HG03575 (cell line): ENCODE measurements at regions not wholly inside any gene's neighbourhood (a gene's known extent, or its start where the extent isn't known, plus 50 kb on each side); places are given as distances from the start of the nearest gene placed in this dataset.
"Not testable (repeated sequence)": the region's sequence is repeated elsewhere in the genome, so short reads cannot be mapped to it uniquely, and the experiment has no call there.

Experiments
- ATAC-seq: cut with Tn5 transposase; IDR thresholded peaks from one replicate; pipeline ENCODE4 v1.9.1; 2021; ENCODE audit not compliant: unreplicated experiment, insufficient number of reproducible peaks, low FRiP score; ENCODE audit errors: extremely low read depth

- ATAC-seq = no peak
Measured at GRCh38 chr1:232182236-232182635, 447.7 kb downstream of the SIPA1L2 start.

- no peak for ATAC-seq
Measured at GRCh38 chr1:232180779-232181136, 449.2 kb downstream of the SIPA1L2 start.

GRCh38 chr1:232179896-232180778, 449.8 kb downstream of the SIPA1L2 start:
- ATAC-seq = no peak

GRCh38 chr1:232178191-232178590, 451.7 kb downstream of the SIPA1L2 start:
- no peak for ATAC-seq

- ATAC-seq = no peak
Measured at GRCh38 chr1:232177438-232177837, 452.5 kb downstream of the SIPA1L2 start.

- no peak for ATAC-seq
Measured at GRCh38 chr1:232176222-232176621, 453.7 kb downstream of the SIPA1L2 start.

- ATAC-seq = no peak
Measured at GRCh38 chr1:232174306-232174705, 455.6 kb downstream of the SIPA1L2 start.

- ATAC-seq = no peak
Measured at GRCh38 chr1:232172563-232172962, 457.4 kb downstream of the SIPA1L2 start.

GRCh38 chr1:232170909-232171308, 459.0 kb downstream of the SIPA1L2 start:
- no peak for ATAC-seq

- ATAC-seq = no peak
Measured at GRCh38 chr1:232169436-232169835, 460.5 kb downstream of the SIPA1L2 start.

GRCh38 chr1:232168508-232168907, 461.4 kb downstream of the SIPA1L2 start:
- ATAC-seq = no peak

- no peak for ATAC-seq
Measured at GRCh38 chr1:232166942-232167341, 463.0 kb downstream of the SIPA1L2 start.

GRCh38 chr1:232164078-232164963, 465.6 kb downstream of the SIPA1L2 start:
- no peak for ATAC-seq

- ATAC-seq = no peak
Measured at GRCh38 chr1:232163533-232163932, 466.4 kb downstream of the SIPA1L2 start.

GRCh38 chr1:232162001-232162400, 467.9 kb downstream of the SIPA1L2 start:
- ATAC-seq = no peak

- ATAC-seq = not testable (repeated sequence)
Measured at GRCh38 chr1:232158558-232158957, 471.4 kb downstream of the SIPA1L2 start.

- not testable (repeated sequence) for ATAC-seq
Measured at GRCh38 chr1:232156070-232156469, 473.9 kb downstream of the SIPA1L2 start.

GRCh38 chr1:232153652-232154051, 476.3 kb downstream of the SIPA1L2 start:
- no peak for ATAC-seq

- no peak for ATAC-seq
Measured at GRCh38 chr1:232150770-232151548, 479.0 kb downstream of the SIPA1L2 start.
